Activated naive CD8-positive, alpha-beta T cell treated with anti-CD3 and anti-CD28 coated beads for 36 hours (primary cell): ENCODE measurements at regions not wholly inside any gene's neighbourhood (a gene's known extent, or its start where the extent isn't known, plus 50 kb on each side); places are given as distances from the start of the nearest gene placed in this dataset.

Experiments used
- DNase-seq: peaks from one replicate; pipeline ENCODE4 v3.0.0; 2021
- H3K27ac Mint-ChIP-seq: one replicate; pipeline ENCODE4 v1.8.0; 2022; ENCODE audit warnings: mild to moderate bottlenecking, moderate library complexity, mixed read lengths
- H3K27me3 Mint-ChIP-seq: one replicate; pipeline ENCODE4 v1.8.0; 2022; ENCODE audit warnings: mild to moderate bottlenecking, mixed read lengths
- H3K36me3 Mint-ChIP-seq: one replicate; pipeline ENCODE4 v1.8.0; 2021; ENCODE audit warnings: mild to moderate bottlenecking, mixed read lengths
- H3K4me1 Mint-ChIP-seq: one replicate; pipeline ENCODE4 v1.8.0; 2021; ENCODE audit warnings: mixed read lengths
- H3K4me3 Mint-ChIP-seq: one replicate; pipeline ENCODE4 v1.8.0; 2022; ENCODE audit warnings: mild to moderate bottlenecking, moderate library complexity, mixed read lengths
- H3K9me3 Mint-ChIP-seq: one replicate; pipeline ENCODE4 v1.8.0; 2022; ENCODE audit warnings: mixed read lengths

DNA sequence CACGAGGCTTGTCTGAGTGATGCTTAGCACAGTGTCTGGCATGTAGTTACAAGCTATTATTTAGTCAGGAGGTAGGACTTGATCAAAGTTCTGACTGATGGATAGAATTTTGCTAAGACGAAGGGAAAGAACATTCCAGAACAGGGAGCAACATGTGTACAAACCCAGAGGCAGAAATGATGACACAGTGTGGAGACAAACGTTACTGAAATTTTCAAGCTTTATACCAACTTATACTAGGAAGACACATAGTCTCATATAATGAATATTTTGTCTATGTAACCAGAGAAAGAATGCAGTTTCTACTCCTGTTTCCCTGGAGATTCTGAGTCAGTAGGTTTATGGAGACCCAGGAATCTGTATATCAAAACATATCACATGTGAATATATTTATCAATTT lies 123.4 kb downstream of the FAM124B start:
- Mint-ChIP-seq H3K9me3 (no peaks in the 10 kb centered on the region), H3K27me3 (peaks cover 13% of the 10 kb centered on the region), H3K4me3 (no peak overlapping the region), H3K4me1 (no peaks in the 10 kb centered on the region), H3K36me3 (no peaks in the 10 kb centered on the region), H3K27ac (no peak overlapping the region)
- no peak for DNase-seq

DNA sequence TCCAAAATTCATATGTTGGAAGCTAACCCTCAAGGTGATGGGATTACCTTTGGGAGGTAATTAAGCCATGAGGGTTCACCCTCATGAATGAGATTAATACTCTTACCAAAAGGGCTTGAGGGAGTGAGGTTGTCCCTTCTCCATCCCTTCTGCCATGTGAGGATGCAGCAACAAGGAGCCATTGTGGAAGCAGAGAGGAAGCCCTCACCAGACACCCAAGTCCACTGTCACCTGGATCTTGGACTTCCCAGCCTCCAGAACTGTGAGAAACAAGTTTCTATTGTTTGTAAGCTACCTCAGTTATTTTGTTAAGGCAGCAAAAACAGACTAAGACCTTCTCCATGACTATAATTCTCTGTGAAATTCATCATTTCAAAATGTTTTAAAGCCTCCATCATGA lies 125.7 kb downstream of the FAM124B start:
- H3K4me1 Mint-ChIP-seq, result no peaks in the 10 kb centered on the region
- H3K27ac Mint-ChIP-seq, result no peak overlapping the region
- no peaks in the 10 kb centered on the region for H3K9me3 Mint-ChIP-seq
- H3K4me3 Mint-ChIP-seq, result no peak overlapping the region
- H3K36me3 Mint-ChIP-seq, result no peaks in the 10 kb centered on the region
- H3K27me3 Mint-ChIP-seq, result peaks cover 17% of the 10 kb centered on the region
- no peak for DNase-seq

DNA sequence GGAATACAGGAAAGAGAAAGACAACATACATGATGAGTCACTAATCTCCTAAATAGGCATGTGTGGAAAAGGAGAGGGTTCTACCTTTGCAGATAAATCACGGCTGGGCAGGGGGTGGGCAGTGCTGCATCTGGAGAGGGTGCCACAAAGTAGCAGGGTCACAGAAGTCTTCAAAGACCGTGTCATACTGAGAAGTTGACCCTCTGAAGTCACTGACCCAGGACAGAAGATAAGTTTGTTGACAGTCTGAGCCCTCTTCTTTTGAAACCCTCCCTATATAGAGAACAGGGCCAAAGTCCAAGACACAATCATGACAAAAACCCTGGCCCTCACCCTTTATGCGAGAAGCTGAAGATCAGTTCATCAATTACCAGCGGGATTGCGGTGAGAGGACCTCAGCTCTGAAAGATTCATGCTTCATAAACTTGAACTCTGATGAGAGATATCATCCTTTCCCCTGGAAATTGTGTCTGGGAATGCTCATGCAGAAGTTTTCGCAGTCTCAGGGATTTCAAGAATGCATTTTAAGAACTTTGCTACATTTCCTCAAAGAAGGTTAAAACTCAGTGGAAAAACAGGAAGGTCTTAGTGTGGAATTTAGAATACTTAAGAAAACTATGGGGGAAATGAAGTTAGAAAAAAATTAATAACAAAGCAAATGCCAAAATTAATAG lies 129.5 kb downstream of the FAM124B start:
- no peak for DNase-seq
- Mint-ChIP-seq H3K27me3 (peaks cover 23% of the 10 kb centered on the region), H3K4me1 (no peaks in the 10 kb centered on the region), H3K9me3 (no peaks in the 10 kb centered on the region), H3K4me3 (no peak overlapping the region), H3K27ac (no peak overlapping the region), H3K36me3 (no peaks in the 10 kb centered on the region)

GRCh38 chr2:224271617-224272236 lies 130.2 kb downstream of the FAM124B start:
- Mint-ChIP-seq H3K27ac (no peak overlapping the region), H3K4me1 (no peaks in the 10 kb centered on the region), H3K36me3 (no peaks in the 10 kb centered on the region), H3K27me3 (peaks cover 27% of the 10 kb centered on the region), H3K9me3 (no peaks in the 10 kb centered on the region), H3K4me3 (no peak overlapping the region)
- no peak for DNase-seq

DNA sequence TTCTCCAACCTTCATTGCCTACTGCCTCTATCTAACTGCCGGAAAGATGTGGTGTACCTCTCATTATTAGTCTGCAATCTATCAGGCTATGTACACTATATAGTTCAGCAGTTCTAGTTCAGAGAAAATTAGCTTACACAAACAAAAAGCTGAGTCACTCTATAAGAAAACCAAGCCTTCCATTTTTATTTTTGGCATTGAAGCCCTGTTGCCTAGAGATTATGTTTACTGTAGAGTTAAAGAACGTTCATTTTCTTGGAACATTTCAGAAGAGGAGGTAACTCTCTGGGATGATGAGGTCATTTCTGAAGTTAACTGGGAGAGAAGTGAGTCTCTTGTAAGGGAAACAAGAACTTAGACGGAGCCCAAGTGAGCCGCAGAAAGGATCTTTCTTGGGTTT lies 133.5 kb downstream of the FAM124B start:
- Mint-ChIP-seq H3K4me3 (no peak overlapping the region), H3K36me3 (no peaks in the 10 kb centered on the region), H3K27me3 (peaks cover 30% of the 10 kb centered on the region), H3K27ac (no peak overlapping the region), H3K4me1 (no peaks in the 10 kb centered on the region), H3K9me3 (no peaks in the 10 kb centered on the region)
- no peak for DNase-seq

DNA sequence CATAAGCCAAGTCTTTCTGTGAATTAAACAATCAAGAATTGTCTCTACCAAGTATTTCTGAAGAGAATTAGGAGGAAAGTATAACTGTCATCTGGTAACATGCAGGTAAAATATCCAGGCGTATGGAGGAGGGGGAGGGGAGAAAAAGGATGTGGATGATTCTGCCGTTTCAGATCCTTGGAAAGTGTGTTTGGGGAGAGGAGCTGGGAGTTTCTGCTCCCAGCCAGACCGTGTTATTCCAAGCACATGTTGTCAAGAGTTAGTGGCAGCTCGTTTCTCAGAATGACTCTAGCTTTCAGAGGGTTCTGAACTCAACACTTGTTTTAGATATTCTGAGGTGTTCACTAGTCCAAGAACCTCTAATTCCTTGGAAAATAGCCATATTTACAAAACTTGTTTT lies 137.6 kb downstream of the FAM124B start:
- no peak overlapping the region for H3K4me3 Mint-ChIP-seq
- DNase-seq, result no peak
- peaks cover 38% of the 10 kb centered on the region for H3K27me3 Mint-ChIP-seq
- H3K9me3 Mint-ChIP-seq, result no peaks in the 10 kb centered on the region
- H3K27ac Mint-ChIP-seq, result no peak overlapping the region
- no peaks in the 10 kb centered on the region for H3K36me3 Mint-ChIP-seq
- peaks cover 2% of the 10 kb centered on the region for H3K4me1 Mint-ChIP-seq

DNA sequence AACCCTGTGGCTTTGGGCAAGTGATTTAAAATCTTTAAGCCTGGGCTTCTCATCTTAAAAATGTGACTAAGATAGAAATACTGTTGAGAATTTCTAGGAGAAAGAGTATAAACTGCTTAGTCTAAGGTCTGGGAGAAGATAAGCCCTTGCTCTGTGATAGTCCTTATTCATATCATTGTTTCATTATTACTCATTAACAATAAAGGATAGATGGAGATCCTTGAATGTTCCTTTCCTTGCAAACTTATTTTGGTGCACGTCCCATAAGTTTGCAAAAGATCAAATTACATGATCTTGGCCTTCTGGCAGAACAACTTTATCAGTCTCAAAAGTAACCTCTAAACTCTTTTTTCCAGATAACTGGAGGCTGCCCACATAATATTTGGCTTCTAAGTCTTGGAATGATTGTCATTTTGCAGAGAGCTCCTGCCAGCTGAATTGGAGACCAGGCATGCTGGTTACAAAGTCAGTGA lies 138.3 kb downstream of the FAM124B start:
- Mint-ChIP-seq H3K27me3 (peaks cover 41% of the 10 kb centered on the region), H3K4me3 (no peak overlapping the region), H3K27ac (no peak overlapping the region), H3K36me3 (no peaks in the 10 kb centered on the region), H3K9me3 (no peaks in the 10 kb centered on the region), H3K4me1 (peaks cover 2% of the 10 kb centered on the region)
- no peak for DNase-seq

DNA sequence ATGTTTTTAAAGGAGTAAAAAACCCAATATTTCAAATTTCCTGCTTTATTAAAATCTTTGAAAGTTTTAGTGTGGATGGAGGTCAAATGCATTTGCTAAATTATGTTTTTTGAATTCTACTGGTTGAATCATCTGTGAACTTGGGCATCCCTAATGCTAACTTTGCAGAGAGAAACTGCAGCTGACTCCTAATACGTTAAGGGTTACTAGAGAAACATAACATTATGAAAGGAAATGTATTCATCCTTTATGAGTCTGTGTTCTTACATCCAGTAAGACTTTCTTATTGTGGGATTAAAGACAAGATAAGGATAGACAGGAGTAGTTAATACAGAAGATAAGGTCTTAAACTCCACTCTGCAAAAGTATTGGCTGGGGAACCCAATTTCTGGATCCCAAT lies 140.6 kb downstream of the FAM124B start:
- peaks cover 2% of the 10 kb centered on the region for H3K4me1 Mint-ChIP-seq
- DNase-seq, result no peak
- no peaks in the 10 kb centered on the region for H3K9me3 Mint-ChIP-seq
- H3K27me3 Mint-ChIP-seq, result peaks cover 36% of the 10 kb centered on the region
- H3K27ac Mint-ChIP-seq, result no peak overlapping the region
- no peaks in the 10 kb centered on the region for H3K36me3 Mint-ChIP-seq
- H3K4me3 Mint-ChIP-seq, result no peak overlapping the region

DNA sequence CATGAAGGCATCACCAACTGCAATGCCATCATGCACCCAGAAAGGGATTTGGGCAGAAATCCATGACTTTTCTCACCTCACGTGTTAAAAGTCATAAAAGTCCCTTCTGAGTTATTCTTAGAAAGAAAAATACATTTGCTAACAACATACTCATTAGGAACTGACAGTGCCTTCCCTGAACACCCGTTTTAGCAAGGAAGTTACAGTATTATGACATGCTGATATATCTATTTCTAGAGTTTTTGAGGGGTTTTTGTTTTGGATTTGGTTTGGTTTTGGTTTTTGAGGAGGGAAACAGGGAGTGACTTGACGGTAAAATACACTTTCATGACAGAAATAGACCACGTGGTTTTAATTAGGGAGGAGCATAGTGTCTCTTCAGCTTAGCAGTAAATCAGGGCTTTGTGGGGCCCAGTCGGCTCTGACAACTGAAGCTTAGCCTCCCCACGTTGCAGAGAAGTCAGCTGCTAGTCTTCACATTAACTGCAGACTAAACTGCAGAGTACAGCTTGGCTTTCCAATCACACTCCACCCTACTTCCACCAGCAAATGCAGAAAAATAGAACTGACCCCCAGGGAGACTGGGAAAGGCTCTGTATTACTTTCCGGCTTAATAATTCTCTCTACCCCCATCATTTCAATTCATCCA lies 141.4 kb downstream of the FAM124B start:
- DNase-seq, result no peak
- Mint-ChIP-seq H3K36me3 (no peaks in the 10 kb centered on the region), H3K9me3 (no peaks in the 10 kb centered on the region), H3K27me3 (peaks cover 31% of the 10 kb centered on the region), H3K27ac (no peak overlapping the region), H3K4me3 (no peak overlapping the region), H3K4me1 (peaks cover 2% of the 10 kb centered on the region)

DNA sequence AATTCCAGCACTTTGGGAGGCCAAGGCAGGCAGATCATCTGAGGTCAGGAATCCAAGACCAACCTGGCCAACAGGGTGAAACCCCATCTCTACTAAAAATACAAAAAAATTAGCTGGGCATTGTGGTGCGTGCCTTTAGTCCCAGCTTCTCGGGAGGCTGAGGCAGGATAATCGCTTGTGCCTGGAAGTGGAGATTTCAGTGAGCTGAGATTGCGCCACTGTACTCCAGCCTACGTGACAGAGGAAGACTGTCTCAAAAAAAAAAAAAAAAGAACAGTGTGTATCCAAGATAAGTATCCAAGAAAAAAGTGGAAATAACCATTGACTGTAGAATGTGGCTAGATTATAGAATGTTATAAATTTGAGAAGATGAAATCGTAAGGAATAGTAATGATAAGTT lies 142.1 kb downstream of the FAM124B start:
- no peak overlapping the region for H3K4me3 Mint-ChIP-seq
- DNase-seq, result no peak
- no peaks in the 10 kb centered on the region for H3K36me3 Mint-ChIP-seq
- H3K4me1 Mint-ChIP-seq, result peaks cover 2% of the 10 kb centered on the region
- H3K27me3 Mint-ChIP-seq, result peaks cover 27% of the 10 kb centered on the region
- no peaks in the 10 kb centered on the region for H3K9me3 Mint-ChIP-seq
- no peak overlapping the region for H3K27ac Mint-ChIP-seq

- Mint-ChIP-seq H3K4me1 (peaks cover 2% of the 10 kb centered on the region), H3K27me3 (peaks cover 32% of the 10 kb centered on the region), H3K27ac (no peak overlapping the region), H3K4me3 (no peak overlapping the region), H3K9me3 (no peaks in the 10 kb centered on the region), H3K36me3 (no peaks in the 10 kb centered on the region)
- no peak for DNase-seq
Observed at GRCh38 chr2:224258059-224258458, 143.8 kb downstream of the FAM124B start.

- no peak overlapping the region for H3K27ac Mint-ChIP-seq
- no peaks in the 10 kb centered on the region for H3K36me3 Mint-ChIP-seq
- no peaks in the 10 kb centered on the region for H3K9me3 Mint-ChIP-seq
- peaks cover 2% of the 10 kb centered on the region for H3K4me1 Mint-ChIP-seq
- no peak overlapping the region for H3K4me3 Mint-ChIP-seq
- peaks cover 28% of the 10 kb centered on the region for H3K27me3 Mint-ChIP-seq
- no peak for DNase-seq
Observed at GRCh38 chr2:224257156-224257555, 144.8 kb downstream of the FAM124B start.

DNA sequence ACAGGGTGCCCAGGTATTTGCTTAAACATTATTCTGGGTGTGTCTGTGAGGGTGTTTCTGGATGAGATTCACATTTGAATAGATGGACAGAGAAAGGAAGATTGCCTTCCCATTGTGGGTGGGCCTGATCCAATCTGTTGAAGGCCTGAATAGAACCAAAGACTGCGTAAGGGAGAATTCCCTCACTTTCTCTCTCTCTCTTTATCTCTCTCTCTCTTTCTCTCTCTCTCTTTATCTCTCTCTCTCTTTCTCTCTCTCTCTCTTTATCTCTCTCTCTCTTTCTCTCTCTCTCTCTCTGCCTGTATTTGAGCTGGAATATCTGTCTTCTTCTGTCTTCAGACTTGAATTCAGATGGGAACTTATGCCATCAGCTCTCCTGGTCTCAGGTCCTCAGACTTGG lies 148.4 kb downstream of the FAM124B start:
- no peaks in the 10 kb centered on the region for H3K9me3 Mint-ChIP-seq
- H3K27ac Mint-ChIP-seq, result no peak overlapping the region
- peaks cover 23% of the 10 kb centered on the region for H3K27me3 Mint-ChIP-seq
- no peak for DNase-seq
- H3K36me3 Mint-ChIP-seq, result no peaks in the 10 kb centered on the region
- no peak overlapping the region for H3K4me3 Mint-ChIP-seq
- peaks cover 12% of the 10 kb centered on the region for H3K4me1 Mint-ChIP-seq

- H3K36me3 Mint-ChIP-seq, result no peaks in the 10 kb centered on the region
- H3K27me3 Mint-ChIP-seq, result peaks cover 23% of the 10 kb centered on the region
- H3K4me1 Mint-ChIP-seq, result peaks cover 13% of the 10 kb centered on the region
- H3K27ac Mint-ChIP-seq, result no peak overlapping the region
- DNase-seq, result no peak
- no peak overlapping the region for H3K4me3 Mint-ChIP-seq
- H3K9me3 Mint-ChIP-seq, result no peaks in the 10 kb centered on the region
Observed at GRCh38 chr2:224252631-224253030, 149.3 kb downstream of the FAM124B start.

GRCh38 chr2:224248944-224249371 lies 152.9 kb downstream of the FAM124B start:
- Mint-ChIP-seq H3K36me3 (no peaks in the 10 kb centered on the region), H3K4me3 (no peak overlapping the region), H3K4me1 (peaks cover 13% of the 10 kb centered on the region), H3K27me3 (peaks cover 18% of the 10 kb centered on the region), H3K9me3 (no peaks in the 10 kb centered on the region), H3K27ac (no peak overlapping the region)
- DNase-seq, result no peak

DNA sequence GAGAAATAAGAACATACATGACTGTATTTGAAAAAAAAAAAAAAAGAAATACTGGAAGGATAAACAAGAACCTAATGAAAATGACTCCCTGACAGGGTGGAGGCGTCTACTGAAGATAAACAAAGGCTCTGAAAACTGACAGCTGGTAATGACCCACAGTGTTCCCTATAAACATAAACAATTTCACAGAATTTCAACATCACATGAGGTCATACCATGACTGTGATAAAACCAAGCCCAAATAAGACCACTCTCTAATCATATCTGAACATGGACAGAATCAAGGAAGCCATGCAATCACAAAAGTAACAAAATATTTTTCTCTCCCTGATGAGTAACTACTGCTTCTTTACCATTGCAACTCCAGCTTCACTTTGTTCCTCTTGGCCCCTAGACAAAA lies 159.3 kb downstream of the FAM124B start:
- Mint-ChIP-seq H3K4me3 (no peak overlapping the region), H3K4me1 (no peaks in the 10 kb centered on the region), H3K27me3 (peaks cover 25% of the 10 kb centered on the region), H3K36me3 (no peaks in the 10 kb centered on the region), H3K9me3 (no peaks in the 10 kb centered on the region), H3K27ac (no peak overlapping the region)
- no peak for DNase-seq
